Eye (tissue), 1 donor: ENCODE measurements at regions not wholly inside any gene's neighbourhood (a gene's known extent, or its start where the extent isn't known, plus 50 kb on each side); places are given as distances from the start of the nearest gene placed in this dataset.
A peak's percentile ranks its signal among the peaks of the same experiment; 100 is the strongest.

ENCODE experiments used
- DNase-seq: peaks from one replicate; pipeline ENCODE4 v3.0.0-alpha.2; 2015

DNA sequence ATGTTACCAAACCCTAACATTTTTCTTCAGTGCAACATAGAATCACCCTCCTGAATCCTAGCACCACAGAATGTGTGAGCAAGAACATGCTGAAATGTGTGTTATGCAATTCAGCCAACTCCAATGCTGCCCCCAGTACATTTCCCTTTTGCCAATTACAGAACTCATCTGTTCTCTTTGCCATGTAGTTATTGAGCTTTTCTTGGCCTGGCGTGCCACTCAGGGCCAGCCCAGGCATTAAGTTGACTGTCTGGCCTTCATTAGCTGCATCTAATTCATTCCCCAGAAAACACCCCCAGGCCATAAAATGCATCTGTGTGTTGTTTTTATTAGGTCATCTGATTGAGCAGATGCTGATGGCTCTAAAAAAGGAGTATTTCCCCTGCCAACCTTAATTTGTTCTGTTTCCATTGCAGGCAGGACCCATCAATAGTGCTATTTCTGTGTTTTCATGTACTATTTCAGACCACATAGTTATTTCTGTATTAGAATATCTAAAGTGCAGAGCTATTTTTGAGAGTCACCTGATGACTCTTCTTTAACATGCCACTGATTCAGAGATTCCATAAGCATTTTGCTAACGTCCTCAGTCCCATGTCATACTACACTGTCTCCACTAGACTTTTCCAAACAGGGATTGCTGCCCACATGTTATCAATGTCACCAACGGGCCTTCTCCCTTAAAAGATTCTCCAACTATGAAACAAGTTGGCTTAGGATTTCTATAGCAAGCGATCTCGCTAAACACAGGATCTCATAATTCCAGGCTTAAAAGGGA is 969.7 kb downstream of the CDH11 start:
- peak; percentile 35 for DNase-seq

DNA sequence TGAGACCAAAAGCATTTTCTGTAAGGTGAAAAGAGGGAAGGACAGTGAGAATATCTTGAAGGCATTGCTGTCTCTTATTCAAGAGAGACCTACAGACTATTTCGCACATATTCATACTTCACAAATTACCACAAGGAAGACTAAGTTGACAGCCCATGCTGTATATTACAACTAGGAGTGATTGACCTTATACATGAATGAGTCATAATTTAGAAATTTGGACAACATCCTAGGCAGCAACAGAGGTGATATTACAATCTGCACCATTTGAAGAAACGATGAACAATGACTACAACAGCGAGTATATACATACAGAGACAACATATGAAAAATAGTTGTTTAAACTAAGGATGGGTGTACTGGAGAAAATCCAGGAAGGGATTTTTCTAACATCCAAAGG is 971.7 kb downstream of the CDH11 start:
- no peak for DNase-seq

DNA sequence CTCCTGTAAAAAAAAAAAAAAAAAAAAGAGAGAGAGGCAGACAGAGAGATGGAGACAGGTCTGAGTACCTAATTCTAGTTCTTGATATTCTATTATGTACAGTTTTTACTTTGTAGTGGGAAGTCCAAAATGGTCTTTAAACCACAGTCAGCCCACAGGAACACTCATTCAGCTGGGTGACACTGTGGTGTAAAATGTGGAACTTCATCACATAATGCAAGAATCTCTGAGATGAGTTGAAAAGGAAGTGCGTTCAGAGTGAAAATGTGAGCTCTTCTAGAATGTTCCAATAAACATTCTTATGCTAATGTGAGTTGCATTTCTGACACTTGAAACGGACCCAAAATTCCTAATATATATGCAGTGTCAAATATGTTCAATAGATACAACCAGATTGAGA is 972.1 kb downstream of the CDH11 start:
- DNase-seq, result no peak

DNA sequence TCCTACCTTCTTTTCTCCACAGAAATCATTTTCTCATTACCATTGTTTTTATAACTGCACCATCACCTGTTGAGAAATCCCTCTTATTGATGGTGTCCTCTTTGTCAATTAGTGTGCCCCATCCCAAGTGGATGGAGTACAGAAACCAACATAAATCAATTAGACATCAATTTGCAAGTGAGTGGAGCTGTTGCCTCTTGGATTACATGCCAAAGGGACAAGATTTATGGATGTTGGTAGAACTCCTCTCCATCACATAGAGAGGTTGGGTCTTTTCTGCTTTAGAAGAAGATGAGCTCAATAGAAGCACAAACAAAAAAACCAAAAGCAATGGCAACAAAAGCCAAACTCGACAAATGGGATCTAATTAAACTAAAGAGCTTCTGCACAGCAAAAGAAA is 973.5 kb downstream of the CDH11 start:
- no peak for DNase-seq

- no peak for DNase-seq
These were observed 973.9 kb downstream of the CDH11 start for GRCh38 chr16:64147941-64148340.

DNA sequence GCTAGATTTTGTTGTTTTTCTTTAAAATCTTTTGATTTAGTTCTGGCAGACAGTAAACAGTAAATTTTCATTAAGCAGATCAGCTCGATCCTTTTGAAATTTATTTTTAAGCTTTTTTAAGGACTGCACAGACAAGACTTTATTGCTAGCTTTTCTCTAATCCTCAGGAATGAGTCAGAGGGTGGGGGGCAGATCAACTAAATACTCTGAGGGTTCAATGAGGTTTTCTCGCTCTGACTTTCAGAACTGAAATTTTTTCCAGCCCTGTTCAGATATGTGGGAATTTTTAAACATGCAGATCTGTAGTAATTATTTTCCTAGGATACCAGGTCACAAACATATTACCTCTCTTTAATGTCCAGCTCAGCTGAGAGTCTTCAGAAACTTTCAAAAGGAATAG is 977.2 kb downstream of the CDH11 start:
- DNase-seq, result no peak

- no peak for DNase-seq
These were observed 983.2 kb downstream of the CDH11 start for GRCh38 chr16:64138621-64139020.

DNA sequence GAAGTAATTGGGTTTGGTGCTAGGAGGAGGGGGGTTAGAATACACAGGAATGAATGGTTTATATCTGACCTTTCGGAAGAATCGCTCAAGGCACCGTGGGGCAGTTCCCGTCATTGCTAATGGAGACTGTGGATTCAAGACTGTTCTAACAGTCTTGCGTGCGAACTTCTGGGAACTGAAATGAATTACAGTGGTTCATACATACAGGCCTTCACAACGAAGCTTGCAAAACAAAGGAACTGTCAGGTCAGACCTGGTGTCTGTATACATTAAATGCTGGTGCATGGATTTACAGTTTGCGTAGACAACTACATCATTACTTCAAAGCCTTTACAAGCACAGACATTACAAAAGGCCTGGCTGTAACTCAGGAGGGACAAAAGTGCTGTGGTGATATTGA is 983.9 kb downstream of the CDH11 start:
- no peak for DNase-seq

- no peak for DNase-seq
These were observed 985.1 kb downstream of the CDH11 start for GRCh38 chr16:64136743-64137142.

- DNase-seq, result no peak
These were observed 985.5 kb downstream of the CDH11 start for GRCh38 chr16:64136314-64136713.

DNA sequence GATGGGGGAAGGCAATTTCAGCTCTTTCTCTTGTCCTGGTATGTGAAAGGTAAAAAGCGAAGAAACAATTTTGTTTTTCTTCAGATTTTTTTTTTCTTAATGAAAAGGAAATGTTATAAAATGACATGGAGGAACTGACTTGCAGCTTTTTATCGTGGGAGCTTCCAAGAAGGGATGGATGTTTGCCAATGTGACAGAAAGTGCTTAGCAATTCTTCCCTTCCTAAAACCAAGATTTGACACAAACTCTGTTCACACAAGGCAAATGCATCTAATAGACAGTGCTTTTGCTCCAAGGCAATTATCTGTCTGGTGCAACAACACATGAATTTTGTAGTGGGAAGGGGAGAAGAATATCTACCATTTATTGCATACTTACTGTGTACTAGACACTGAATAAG is 988.5 kb downstream of the CDH11 start:
- no peak for DNase-seq

DNA sequence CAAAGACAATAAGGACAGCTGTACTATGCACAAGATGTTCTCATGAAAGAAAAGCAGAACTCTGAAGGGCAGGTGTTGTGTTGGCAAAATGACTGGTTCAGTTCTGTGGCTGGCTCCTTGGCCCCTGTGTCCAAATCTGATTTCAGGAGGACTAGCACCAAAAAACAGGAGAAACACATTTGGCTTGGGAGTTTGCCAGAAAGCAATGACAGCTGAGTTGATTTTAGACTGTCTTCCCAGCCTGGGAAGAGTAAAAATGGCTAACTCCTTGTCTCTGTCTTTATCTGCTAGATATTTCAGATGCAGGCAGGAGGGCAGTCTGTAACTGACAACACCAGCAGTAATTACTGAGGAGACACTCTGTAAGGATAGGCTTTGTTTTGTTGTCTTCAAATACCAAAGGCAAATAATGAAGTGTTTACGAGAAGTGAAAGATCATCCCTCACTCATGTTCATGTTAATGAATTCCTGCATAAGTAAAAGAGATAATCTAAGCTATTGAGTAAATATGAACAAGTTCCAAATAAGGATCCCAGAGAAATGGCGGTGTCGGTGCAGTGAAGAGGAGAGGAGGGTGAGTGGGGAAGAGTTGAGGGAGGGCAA is 989.0 kb downstream of the CDH11 start:
- no peak for DNase-seq

- no peak for DNase-seq
These were observed 989.7 kb downstream of the CDH11 start for GRCh38 chr16:64132190-64132589.

GRCh38 chr16:64131423-64131822 is 990.4 kb downstream of the CDH11 start:
- no peak for DNase-seq

GRCh38 chr16:64130140-64130539 is 991.7 kb downstream of the CDH11 start:
- no peak for DNase-seq

GRCh38 chr16:64122177-64122576 is 999.7 kb downstream of the CDH11 start:
- DNase-seq, result no peak

DNA sequence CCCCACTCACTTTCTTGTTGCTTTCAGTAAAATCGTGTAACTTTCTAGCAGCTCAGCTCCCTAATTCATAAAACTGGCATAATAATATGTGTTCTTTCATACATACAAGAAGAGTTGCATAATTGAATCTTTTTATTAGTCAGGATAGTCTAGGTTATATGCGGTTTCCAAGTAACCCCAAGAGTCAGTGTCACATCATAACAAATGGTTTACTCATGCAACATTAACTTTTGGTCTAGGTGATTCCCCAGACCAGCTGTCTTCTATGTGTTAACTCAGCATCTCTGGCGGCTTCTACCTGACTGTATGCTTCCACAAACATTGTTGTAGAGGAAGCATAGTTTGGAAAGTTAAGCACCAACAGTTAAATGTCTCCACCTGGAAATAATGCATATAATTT is 1000.4 kb downstream of the CDH11 start:
- DNase-seq, result peak; percentile 6

GRCh38 chr16:64116151-64116550 is 1005.7 kb downstream of the CDH11 start:
- no peak for DNase-seq

- no peak for DNase-seq
These were observed 1012.6 kb downstream of the CDH11 start for GRCh38 chr16:64109241-64109640.

GRCh38 chr16:64102654-64103053 is 1019.2 kb downstream of the CDH11 start:
- DNase-seq, result no peak

- no peak for DNase-seq
These were observed 1023.4 kb downstream of the CDH11 start for GRCh38 chr16:64098451-64098850.

- DNase-seq, result no peak
These were observed 1025.2 kb downstream of the CDH11 start for GRCh38 chr16:64096689-64097088.

- peak; percentile 68 for DNase-seq
These were observed 1026.8 kb downstream of the CDH11 start for GRCh38 chr16:64094992-64095634.
